Smooth muscle cell (in vitro differentiated cells): ENCODE measurements at regions not wholly inside any gene's neighbourhood (a gene's known extent, or its start where the extent isn't known, plus 50 kb on each side); places are given as distances from the start of the nearest gene placed in this dataset.

Source experiments
- DNase-seq: peaks from one replicate; lab custom pipeline; 2025; ENCODE audit not compliant: unreplicated experiment; lab: John Stamatoyannopoulos, UW
- H2AFZ ChIP-seq: fragments of 200-600 bp; sonication (generic); 2 replicates; pipeline ENCODE4 v1.6.0; 2016; ENCODE audit warnings: antibody characterized with exemption, low read depth, mild to moderate bottlenecking
- H3F3A ChIP-seq: fragments of 200-600 bp; sonication (generic); 2 replicates; pipeline ENCODE4 v1.6.0; 2017; ENCODE audit warnings: antibody characterized with exemption, low read depth
- H3K27ac ChIP-seq: fragments of 200-600 bp; sonication (generic); 2 replicates; pipeline ENCODE4 v1.5.1; 2016; ENCODE audit warnings: low read depth, mild to moderate bottlenecking
- H3K27me3 ChIP-seq: fragments of 200-600 bp; sonication (generic); 2 replicates; pipeline ENCODE4 v1.6.1; 2016; ENCODE audit warnings: low read depth, mild to moderate bottlenecking
- H3K36me3 ChIP-seq: fragments of 200-600 bp; sonication (generic); 2 replicates; pipeline ENCODE4 v1.5.1; 2016; ENCODE audit warnings: low read depth
- H3K4me1 ChIP-seq: fragments of 200-600 bp; sonication (generic); 2 replicates; pipeline ENCODE4 v1.5.1; 2016; ENCODE audit warnings: low read depth
- H3K4me2 ChIP-seq: fragments of 200-600 bp; sonication (generic); 2 replicates; pipeline ENCODE4 v1.6.0; 2016; ENCODE audit warnings: mild to moderate bottlenecking
- H3K4me3 ChIP-seq: fragments of 200-600 bp; sonication (generic); 2 replicates; pipeline ENCODE4 v1.5.1; 2016; ENCODE audit warnings: mild to moderate bottlenecking
- H3K79me2 ChIP-seq: fragments of 200-600 bp; sonication (generic); 2 replicates; pipeline ENCODE4 v1.6.0; 2016; ENCODE audit warnings: low read depth, mild to moderate bottlenecking
- H3K9ac ChIP-seq: fragments of 200-600 bp; sonication (generic); 2 replicates; pipeline ENCODE4 v1.6.0; 2016; ENCODE audit warnings: low read depth
- H3K9me3 ChIP-seq: fragments of 200-600 bp; sonication (generic); replicated peaks from 2 replicates; pipeline ENCODE4 v1.5.1; 2016; ENCODE audit warnings: low read depth
- H4K20me1 ChIP-seq: fragments of 200-600 bp; sonication (generic); 2 replicates; pipeline ENCODE4 v1.6.0; 2016; ENCODE audit warnings: low read depth
- CTCF ChIP-seq: fragments of 200-600 bp; sonication (generic); IDR thresholded peaks from 2 replicates; pipeline ENCODE4 v1.5.1; 2017; ENCODE audit warnings: borderline replicate concordance, mild to moderate bottlenecking, antibody characterized with exemption; ENCODE audit not compliant: insufficient read depth, poor library complexity, severe bottlenecking
- WGBS: methylation state at CpG from one replicate; pipeline ENCODE4 v1.1.7; 2016; ENCODE audit warnings: low lambda C conversion rate; 5-methylcytosine and 5-hydroxymethylcytosine counted together

- no peak for DNase-seq
- no peak for TF ChIP-seq CTCF
- H2AFZ ChIP-seq = no peak overlapping the region
- H3K4me2 ChIP-seq = no peak overlapping the region
- H3K27me3 ChIP-seq = no peaks in the 10 kb centered on the region
- no peaks in the 10 kb centered on the region for H3K36me3 ChIP-seq
- 66% methylated on average over 1 of the region's 1 CpG for whole genome bisulfite sequencing
- no peak overlapping the region for H3K4me3 ChIP-seq
- H3K79me2 ChIP-seq = no peaks in the 10 kb centered on the region
- H3K27ac ChIP-seq = no peak overlapping the region
- no peak overlapping the region for H3K9ac ChIP-seq
- no peaks in the 10 kb centered on the region for H3K9me3 ChIP-seq
- no peaks in the 10 kb centered on the region for H4K20me1 ChIP-seq
- H3K4me1 ChIP-seq = no peaks in the 10 kb centered on the region
- H3F3A ChIP-seq = no peaks in the 10 kb centered on the region
These were observed 607.5 kb downstream of the ISL1 start for GRCh38 chr5:51990661-51991180.

- no peaks in the 10 kb centered on the region for H3F3A ChIP-seq
- H3K27ac ChIP-seq = no peak overlapping the region
- H4K20me1 ChIP-seq = no peaks in the 10 kb centered on the region
- no peaks in the 10 kb centered on the region for H3K36me3 ChIP-seq
- no peaks in the 10 kb centered on the region for H3K9me3 ChIP-seq
- TF ChIP-seq CTCF = no peak
- no peaks in the 10 kb centered on the region for H3K4me1 ChIP-seq
- H2AFZ ChIP-seq = no peak overlapping the region
- no peak overlapping the region for H3K4me2 ChIP-seq
- H3K79me2 ChIP-seq = no peaks in the 10 kb centered on the region
- no peaks in the 10 kb centered on the region for H3K27me3 ChIP-seq
- H3K4me3 ChIP-seq = no peak overlapping the region
- DNase-seq = no peak
- no peak overlapping the region for H3K9ac ChIP-seq
- WGBS = 95% methylated on average over 3 of the region's 3 CpGs
These were observed 608.7 kb downstream of the ISL1 start for GRCh38 chr5:51991940-51992339.

GRCh38 chr5:51995773-51996306 is 612.6 kb downstream of the ISL1 start:
- Histone ChIP-seq H3K4me3 (no peak overlapping the region), H3K36me3 (no peaks in the 10 kb centered on the region), H3K9ac (no peak overlapping the region), H3K9me3 (no peaks in the 10 kb centered on the region), H3K27ac (no peak overlapping the region), H3K4me1 (peaks cover 5% of the 10 kb centered on the region), H2AFZ (no peak overlapping the region), H3K79me2 (no peaks in the 10 kb centered on the region), H4K20me1 (no peaks in the 10 kb centered on the region), H3K4me2 (no peak overlapping the region), H3F3A (no peaks in the 10 kb centered on the region), H3K27me3 (no peaks in the 10 kb centered on the region)
- no peak for DNase-seq
- WGBS = 95% methylated on average over 5 of the region's 5 CpGs
- TF ChIP-seq CTCF = no peak

- WGBS = 79% methylated on average over 1 of the region's 1 CpG
- H3F3A ChIP-seq = no peaks in the 10 kb centered on the region
- H3K4me2 ChIP-seq = no peak overlapping the region
- no peaks in the 10 kb centered on the region for H3K9me3 ChIP-seq
- no peaks in the 10 kb centered on the region for H3K79me2 ChIP-seq
- DNase-seq = no peak
- peaks cover 5% of the 10 kb centered on the region for H3K4me1 ChIP-seq
- no peak for TF ChIP-seq CTCF
- H4K20me1 ChIP-seq = no peaks in the 10 kb centered on the region
- no peak overlapping the region for H3K27ac ChIP-seq
- no peak overlapping the region for H3K4me3 ChIP-seq
- H3K9ac ChIP-seq = no peak overlapping the region
- no peaks in the 10 kb centered on the region for H3K27me3 ChIP-seq
- H2AFZ ChIP-seq = no peak overlapping the region
- no peaks in the 10 kb centered on the region for H3K36me3 ChIP-seq
These were observed 613.2 kb downstream of the ISL1 start for GRCh38 chr5:51996356-51996861.
